HG03025 (cell line): ENCODE measurements at regions not wholly inside any gene's neighbourhood (a gene's known extent, or its start where the extent isn't known, plus 50 kb on each side); places are given as distances from the start of the nearest gene placed in this dataset.

Source experiments
- ATAC-seq: cut with Tn5 transposase; IDR thresholded peaks from one replicate; pipeline ENCODE4 v1.9.1; 2021; ENCODE audit warnings: mild to moderate bottlenecking, moderate library complexity; ENCODE audit not compliant: unreplicated experiment, low FRiP score

DNA sequence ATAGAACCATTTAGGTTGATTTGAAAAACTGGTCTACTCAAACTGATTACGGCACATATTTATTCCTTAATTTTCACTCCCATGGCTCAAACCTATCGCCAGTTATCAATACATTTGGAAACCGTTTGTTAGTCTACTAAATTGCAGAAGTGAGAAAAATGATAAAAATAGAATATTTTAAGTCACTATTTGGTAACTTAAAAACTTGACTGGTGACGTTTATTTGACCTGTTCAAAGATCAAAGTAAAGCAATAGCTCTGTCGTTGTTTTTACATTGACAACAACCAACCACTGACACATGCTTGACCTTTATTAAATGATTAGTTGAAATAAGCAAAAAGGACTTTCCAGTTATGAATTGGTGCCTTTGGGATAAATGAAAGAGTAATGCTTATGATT is 402.9 kb upstream of the MAP3K7 start:
- no peak for ATAC-seq

DNA sequence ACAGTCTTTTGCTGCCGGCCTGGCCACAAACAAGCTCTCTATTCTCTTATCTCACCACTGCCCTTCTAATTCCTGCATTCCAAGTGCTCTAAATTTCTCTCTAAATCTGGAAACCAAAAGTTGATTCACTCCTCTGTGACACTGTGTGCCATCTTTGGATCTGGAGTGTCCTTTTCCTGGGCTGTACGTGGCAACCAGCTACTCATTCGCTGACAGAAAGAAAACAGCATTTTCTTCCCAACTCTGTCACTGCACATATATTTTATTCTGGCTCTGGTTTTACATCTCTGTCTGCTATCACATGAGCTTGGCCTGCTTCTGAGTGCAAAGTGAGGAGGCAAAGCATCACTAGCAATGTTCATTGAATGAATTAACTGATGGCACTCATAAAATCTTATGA is 397.2 kb upstream of the MAP3K7 start:
- no peak for ATAC-seq

GRCh38 chr6:90983462-90983861 is 396.6 kb upstream of the MAP3K7 start:
- no peak for ATAC-seq

DNA sequence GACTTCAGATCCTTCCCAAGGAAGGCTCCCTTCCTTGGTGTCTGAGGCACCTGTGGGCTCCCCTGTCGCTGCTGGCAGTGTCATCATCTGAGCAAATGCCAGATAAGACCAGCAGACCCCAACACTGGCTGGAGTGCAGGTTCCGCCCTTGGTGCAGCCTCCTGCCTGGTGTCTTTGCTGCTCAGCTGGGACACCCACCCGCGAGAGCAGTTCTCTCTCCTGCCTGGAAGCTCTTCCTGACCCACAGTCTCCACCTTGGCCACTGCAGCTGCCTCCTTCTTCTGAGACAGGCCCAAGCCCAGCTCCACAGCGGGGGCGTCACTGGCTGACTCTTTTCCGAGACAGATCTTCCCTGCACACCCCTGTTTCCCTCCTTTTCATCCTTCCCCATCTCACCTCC is 395.7 kb upstream of the MAP3K7 start:
- ATAC-seq, result no peak

- no peak for ATAC-seq
Observed at GRCh38 chr6:90982051-90982450, 395.2 kb upstream of the MAP3K7 start.

DNA sequence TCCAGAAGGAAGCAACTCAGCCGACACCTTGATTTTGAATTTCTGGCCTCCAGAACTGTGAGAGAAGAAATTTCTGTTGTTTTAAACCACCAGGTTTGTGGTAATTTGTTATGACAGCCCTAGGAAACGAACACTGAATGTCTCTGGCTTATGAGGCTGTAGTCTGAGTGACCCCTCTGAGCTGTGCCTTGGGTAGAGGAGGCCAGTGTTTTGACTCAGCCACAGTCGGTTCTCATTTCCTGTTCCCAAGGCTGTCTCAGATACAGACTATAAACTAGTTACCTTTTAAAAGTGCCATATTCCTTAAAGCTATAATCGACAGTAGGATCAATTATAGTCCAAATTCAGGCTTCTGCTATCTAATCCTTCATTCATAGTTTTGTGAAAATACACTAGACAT is 391.2 kb upstream of the MAP3K7 start:
- no peak for ATAC-seq

GRCh38 chr6:90977513-90977912 is 390.6 kb upstream of the MAP3K7 start:
- ATAC-seq, result no peak

DNA sequence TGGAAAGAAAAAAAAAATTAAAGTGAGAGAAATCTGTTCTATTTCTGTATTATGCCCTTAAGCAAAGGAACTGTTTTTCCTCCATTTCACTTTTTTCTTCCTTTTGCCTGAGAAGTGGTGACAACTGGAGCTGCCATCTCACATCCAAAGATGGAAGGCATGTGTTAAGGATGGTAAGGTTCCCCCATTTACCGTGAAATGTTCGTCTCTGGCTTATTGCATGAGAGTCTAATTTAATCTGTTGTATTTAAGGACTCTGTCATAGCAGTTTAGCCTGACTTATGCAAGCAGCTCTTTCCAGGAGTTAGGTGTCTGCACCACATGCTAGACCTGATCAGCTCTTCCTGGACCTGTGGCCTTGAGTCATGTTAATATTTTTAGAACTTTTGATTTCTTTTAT is 389.5 kb upstream of the MAP3K7 start:
- no peak for ATAC-seq

DNA sequence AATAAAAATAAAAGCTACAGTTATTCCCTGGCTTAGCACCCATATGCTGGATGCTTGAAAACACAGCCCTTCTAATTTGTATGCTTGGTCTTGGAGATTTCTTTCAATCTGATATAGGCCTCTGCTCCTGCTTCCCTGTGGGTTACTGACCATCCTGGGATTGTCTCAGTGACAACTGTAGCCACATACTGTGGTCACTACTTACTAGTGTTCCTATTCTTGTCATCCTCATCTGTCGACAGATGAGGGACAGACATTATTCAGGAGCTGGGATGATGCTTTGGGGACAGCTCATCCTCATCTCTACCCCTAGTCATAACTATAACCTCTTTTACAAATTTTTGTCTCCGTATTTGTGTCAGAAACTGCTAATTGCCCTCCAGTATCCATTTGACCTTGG is 388.9 kb upstream of the MAP3K7 start:
- ATAC-seq, result no peak

DNA sequence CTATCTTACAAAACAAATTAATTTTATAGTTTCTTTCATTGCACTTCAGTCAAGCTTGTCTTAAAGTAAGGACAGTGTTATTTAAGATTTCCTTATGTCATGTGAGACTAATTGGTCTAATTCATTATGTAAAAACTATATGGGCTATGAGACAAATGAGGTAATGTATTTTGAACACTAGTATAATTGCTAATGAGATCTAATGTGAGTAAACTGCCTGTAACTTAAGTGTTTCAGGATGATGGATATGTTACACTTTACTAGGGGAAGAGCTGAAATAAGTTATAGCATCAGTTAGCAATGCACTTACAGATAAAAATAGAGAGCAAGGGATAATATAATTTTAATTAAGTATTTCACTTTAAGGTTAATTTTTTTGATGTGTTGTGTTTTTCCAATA is 386.3 kb upstream of the MAP3K7 start:
- no peak for ATAC-seq

DNA sequence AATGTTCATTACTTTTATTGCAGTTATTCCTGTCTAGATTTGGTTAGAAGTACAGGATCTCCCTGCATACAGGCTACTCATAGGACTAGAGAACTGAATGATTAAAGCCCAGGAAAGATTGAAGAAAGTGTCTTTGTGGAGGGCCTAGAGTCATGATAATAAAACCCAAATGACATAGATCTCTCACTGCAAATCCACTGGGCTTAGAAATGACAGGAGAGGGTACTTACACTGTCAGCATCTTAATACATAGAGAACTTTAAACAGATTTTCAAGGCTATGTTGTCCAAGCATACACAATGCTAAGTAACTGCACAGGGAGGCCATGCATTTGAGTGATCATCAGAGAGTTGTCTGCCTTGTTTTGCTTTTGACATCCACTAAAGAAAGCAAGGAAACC is 383.8 kb upstream of the MAP3K7 start:
- ATAC-seq, result no peak

GRCh38 chr6:90967471-90967870 is 380.6 kb upstream of the MAP3K7 start:
- no peak for ATAC-seq

GRCh38 chr6:90960324-90960723 is 373.5 kb upstream of the MAP3K7 start:
- no peak for ATAC-seq

- no peak for ATAC-seq
Observed at GRCh38 chr6:90955246-90955645, 368.4 kb upstream of the MAP3K7 start.

GRCh38 chr6:90953405-90954161 is 366.7 kb upstream of the MAP3K7 start:
- no peak for ATAC-seq

DNA sequence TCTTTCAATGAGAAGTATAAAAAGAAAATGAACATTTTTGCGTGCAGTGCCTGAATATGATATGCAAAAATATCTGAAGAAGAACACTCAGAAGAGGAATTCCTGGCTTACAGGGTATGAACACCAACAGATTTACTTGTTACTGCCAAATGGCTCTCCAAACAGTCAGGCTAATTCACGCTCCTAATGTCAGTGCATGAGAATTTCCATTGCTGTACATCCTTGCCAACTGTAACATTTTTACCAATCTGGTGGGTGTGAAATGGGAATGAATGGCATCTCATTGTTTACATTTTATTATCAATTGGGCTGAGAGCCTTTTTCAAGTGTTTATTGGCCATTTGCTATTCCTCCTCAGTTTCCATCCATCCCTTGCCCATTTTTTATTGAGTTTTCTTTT is 365.3 kb upstream of the MAP3K7 start:
- no peak for ATAC-seq

DNA sequence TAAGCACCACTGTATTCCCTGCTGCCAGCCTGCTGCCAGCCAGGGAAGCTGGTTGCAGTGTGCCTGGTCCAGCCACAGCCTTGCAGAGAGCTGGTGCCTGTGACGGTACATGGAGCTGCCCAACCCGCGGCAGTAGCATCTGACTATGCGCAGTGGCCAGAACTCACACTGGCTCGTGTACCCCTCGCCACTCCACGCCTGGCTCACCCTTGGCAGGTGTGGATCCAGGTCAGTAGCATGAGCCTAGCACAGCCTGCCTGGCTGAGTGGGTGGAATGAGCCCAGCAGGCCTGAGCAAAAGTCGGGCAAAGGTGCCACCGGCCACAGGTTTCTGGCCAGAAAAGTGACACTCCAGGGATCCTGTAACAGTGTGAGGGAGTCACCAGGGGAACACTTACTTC is 361.7 kb upstream of the MAP3K7 start:
- no peak for ATAC-seq

DNA sequence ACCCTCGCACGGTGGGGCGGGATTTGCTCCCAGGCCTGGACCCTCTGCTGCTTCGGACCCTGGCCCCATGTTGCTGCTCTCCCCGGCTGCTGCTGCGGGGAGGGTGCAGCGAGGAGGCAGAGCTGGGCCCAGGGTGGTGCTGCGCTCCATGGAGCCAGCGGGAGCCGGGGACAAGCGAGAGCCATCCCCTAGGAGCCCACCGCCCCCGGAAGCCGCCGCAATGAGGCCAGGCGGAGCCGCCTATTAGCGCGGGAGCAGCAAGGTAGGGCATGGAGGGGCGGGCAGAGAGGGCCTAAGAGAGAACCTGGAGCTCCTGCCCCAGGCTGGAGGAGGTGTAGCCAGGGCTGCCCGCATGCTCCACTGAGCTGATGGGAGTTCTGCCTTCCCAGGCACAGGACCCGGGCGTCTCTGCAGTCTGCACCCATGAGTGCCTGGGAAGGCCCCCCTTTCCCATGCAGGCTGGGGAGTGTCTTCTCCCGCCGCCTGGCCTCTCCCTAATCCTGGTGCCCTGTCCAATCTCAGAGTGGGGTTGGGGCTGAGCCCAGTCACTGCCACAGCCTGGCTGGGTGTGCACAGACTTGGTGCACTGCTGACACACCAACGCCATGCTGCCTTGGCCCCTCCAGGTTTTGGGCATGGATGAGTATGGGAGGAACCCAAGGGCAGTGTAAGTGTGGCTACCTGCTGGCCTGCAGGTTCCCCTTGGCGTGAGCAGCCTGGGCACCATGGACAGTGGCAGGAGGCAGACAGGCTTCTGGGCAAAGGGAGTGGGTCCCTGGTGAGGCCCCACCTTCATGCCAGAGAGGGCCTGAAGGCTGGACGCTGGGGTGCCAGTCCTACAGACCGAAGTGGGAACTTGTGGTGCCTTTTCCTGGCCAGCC is 360.6 kb upstream of the MAP3K7 start:
- no peak for ATAC-seq

DNA sequence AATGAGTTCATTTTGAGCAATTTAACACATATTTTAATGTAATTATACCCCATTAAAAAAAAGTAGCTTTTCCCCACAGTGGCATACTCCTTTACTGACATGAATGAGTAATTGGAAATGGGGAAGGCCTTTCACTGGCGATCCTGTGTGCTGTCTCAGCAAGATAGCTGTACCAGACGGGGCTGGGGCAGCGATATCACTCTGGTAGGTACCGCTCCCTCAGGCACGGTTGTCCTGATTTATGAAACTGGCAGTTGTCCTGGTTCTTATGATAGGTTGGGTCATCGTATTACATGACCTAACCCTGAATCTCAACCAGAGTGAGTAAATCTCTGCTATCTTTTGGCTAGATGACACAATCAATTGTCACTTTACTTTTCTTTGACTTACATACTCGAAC is 355.0 kb upstream of the MAP3K7 start:
- no peak for ATAC-seq

- ATAC-seq, result peak; percentile 97
Observed at GRCh38 chr6:90940812-90941481, 354.1 kb upstream of the MAP3K7 start.

GRCh38 chr6:90939906-90940305 is 353.0 kb upstream of the MAP3K7 start:
- no peak for ATAC-seq
